Activated effector memory CD4-positive, alpha-beta T cell treated with Interleukin-2 at 50 U/mL for 16 hours (primary cell): ENCODE measurements at regions not wholly inside any gene's neighbourhood (a gene's known extent, or its start where the extent isn't known, plus 50 kb on each side); places are given as distances from the start of the nearest gene placed in this dataset.

Source experiments
- DNase-seq: peaks from one replicate; pipeline ENCODE4 v3.0.0-alpha.2; 2020

- DNase-seq, result peak; percentile 84
Measured at GRCh38 chr2:43127208-43127940, 99.0 kb downstream of the ZFP36L2 start.

- no peak for DNase-seq
Measured at GRCh38 chr2:43126817-43127207, 99.6 kb downstream of the ZFP36L2 start.

- DNase-seq, result no peak
Measured at GRCh38 chr2:43125090-43125998, 101.1 kb downstream of the ZFP36L2 start.

- no peak for DNase-seq
Measured at GRCh38 chr2:43124687-43125057, 101.7 kb downstream of the ZFP36L2 start.

- no peak for DNase-seq
Measured at GRCh38 chr2:43123981-43124686, 102.3 kb downstream of the ZFP36L2 start.

GRCh38 chr2:43123486-43123885 is 102.9 kb downstream of the ZFP36L2 start:
- DNase-seq, result no peak

- DNase-seq, result no peak
Measured at GRCh38 chr2:43123028-43123427, 103.4 kb downstream of the ZFP36L2 start.

GRCh38 chr2:43121580-43122314 is 104.7 kb downstream of the ZFP36L2 start:
- DNase-seq, result no peak

- no peak for DNase-seq
Measured at GRCh38 chr2:43119303-43119702, 107.1 kb downstream of the ZFP36L2 start.

- DNase-seq, result no peak
Measured at GRCh38 chr2:43117521-43118143, 108.8 kb downstream of the ZFP36L2 start.

- DNase-seq, result no peak
Measured at GRCh38 chr2:43116988-43117387, 109.4 kb downstream of the ZFP36L2 start.

- no peak for DNase-seq
Measured at GRCh38 chr2:43115881-43116280, 110.5 kb downstream of the ZFP36L2 start.

GRCh38 chr2:43114210-43114609 is 112.2 kb downstream of the ZFP36L2 start:
- no peak for DNase-seq

GRCh38 chr2:43111788-43112554 is 114.4 kb downstream of the ZFP36L2 start:
- DNase-seq, result no peak

- no peak for DNase-seq
Measured at GRCh38 chr2:43110442-43110871, 115.9 kb downstream of the ZFP36L2 start.

- DNase-seq, result no peak
Measured at GRCh38 chr2:43109261-43109743, 117.1 kb downstream of the ZFP36L2 start.

GRCh38 chr2:43107679-43108078 is 118.7 kb downstream of the ZFP36L2 start:
- no peak for DNase-seq

- no peak for DNase-seq
Measured at GRCh38 chr2:43106559-43107527, 119.6 kb downstream of the ZFP36L2 start.

- no peak for DNase-seq
Measured at GRCh38 chr2:43105586-43106558, 120.5 kb downstream of the ZFP36L2 start.
